ENCODE measurements at regions not wholly inside any gene's neighbourhood (a gene's known extent, or its start where the extent isn't known, plus 50 kb on each side); places are given as distances from the start of the nearest gene placed in this dataset.

DNA sequence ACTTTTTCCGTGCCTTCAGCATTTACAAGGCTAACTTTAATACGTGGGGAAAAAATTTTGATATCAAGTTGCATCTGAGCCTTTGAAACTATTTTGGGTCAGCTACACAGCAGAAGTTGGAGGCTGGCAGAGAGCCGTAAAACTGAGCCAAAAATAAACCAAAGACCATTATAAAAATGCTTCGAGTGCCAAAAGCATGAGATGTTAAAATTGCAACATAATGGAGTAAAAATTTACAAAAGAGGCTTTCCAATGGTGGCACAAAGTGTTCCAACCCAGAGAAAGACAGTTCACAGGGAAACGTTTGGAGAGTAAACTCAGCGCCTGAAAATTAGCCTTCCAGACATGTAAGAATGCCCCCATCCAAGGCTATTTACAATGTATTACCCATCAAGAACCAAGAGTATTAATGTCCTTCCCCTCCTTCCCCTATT, 190.3 kb downstream of the TLE1 start:
- H3K4me2 ChIP-seq: no peak overlapping the region

DNA sequence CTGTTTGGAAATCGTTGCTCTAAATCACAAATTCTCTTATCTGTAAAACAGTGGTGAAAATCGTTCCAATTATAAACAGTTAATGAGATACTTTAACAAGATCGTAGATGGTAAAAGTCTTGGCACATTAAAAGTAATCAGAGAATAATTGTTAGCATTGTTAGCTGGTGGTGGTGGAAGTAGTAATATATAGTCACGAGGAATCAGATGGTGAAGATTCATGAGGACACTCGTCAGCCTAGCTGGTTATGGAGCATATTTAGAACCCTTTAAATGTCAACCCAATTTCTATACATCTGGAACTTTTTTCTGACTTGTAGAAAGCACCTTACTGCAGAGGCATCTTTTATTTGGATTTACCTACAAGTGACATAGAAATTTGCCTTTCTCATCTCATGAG, 190.8 kb downstream of the TLE1 start:
- no peaks in the 10 kb centered on the region for H3K79me2 ChIP-seq (ENCODE audit: low read depth)
- H3K36me3 ChIP-seq: no peaks in the 10 kb centered on the region
- H3K9ac ChIP-seq: no peak overlapping the region
- H2AFZ ChIP-seq (replicated peaks): no peak overlapping the region
- no peaks in the 10 kb centered on the region for H4K20me1 ChIP-seq (ENCODE audit: low read depth)
- Mint-ChIP-seq H3K27ac (no peak overlapping the region), H3K4me1 (no peaks in the 10 kb centered on the region), H3K4me3 (no peak overlapping the region), H3K36me3 (no peaks in the 10 kb centered on the region), H3K9me3 (peaks cover 2% of the 10 kb centered on the region), H3K27me3 (ENCODE audit: insufficient read depth, low read depth) (peaks cover 12% of the 10 kb centered on the region)
- no peaks in the 10 kb centered on the region for H3F3A ChIP-seq (ENCODE audit: low read depth)
- H3K4me1 ChIP-seq: no peaks in the 10 kb centered on the region
- H3K9me3 ChIP-seq (ENCODE audit: low read depth): no peaks in the 10 kb centered on the region
- no peak overlapping the region for H3K27ac ChIP-seq
- H3K4me2 ChIP-seq: no peak overlapping the region
- TF ChIP-seq EZH2phosphoT487 (IDR thresholded peaks at IDR 0.05) (no peak), EZH2 (IDR thresholded peaks at IDR 0.05) (no peak)
- TF ChIP-seq, protein P1, sequence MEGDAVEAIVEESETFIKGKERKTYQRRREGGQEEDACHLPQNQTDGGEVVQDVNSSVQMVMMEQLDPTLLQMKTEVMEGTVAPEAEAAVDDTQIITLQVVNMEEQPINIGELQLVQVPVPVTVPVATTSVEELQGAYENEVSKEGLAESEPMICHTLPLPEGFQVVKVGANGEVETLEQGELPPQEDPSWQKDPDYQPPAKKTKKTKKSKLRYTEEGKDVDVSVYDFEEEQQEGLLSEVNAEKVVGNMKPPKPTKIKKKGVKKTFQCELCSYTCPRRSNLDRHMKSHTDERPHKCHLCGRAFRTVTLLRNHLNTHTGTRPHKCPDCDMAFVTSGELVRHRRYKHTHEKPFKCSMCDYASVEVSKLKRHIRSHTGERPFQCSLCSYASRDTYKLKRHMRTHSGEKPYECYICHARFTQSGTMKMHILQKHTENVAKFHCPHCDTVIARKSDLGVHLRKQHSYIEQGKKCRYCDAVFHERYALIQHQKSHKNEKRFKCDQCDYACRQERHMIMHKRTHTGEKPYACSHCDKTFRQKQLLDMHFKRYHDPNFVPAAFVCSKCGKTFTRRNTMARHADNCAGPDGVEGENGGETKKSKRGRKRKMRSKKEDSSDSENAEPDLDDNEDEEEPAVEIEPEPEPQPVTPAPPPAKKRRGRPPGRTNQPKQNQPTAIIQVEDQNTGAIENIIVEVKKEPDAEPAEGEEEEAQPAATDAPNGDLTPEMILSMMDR (IDR thresholded peaks at IDR 0.05): no peak
- DNase-seq (ENCODE audit: low spot score): no peak
- H3K27me3 ChIP-seq: no peaks in the 10 kb centered on the region
- no peak overlapping the region for H3K4me3 ChIP-seq

More for the DNA sequence above, 190.3 kb downstream of the TLE1 start:
- H3K4me1 ChIP-seq: no peaks in the 10 kb centered on the region
- TF ChIP-seq EZH2 (IDR thresholded peaks at IDR 0.05): no peak
- no peak for TF ChIP-seq EZH2phosphoT487 (IDR thresholded peaks at IDR 0.05)
- TF ChIP-seq, protein P1 (IDR thresholded peaks at IDR 0.05): no peak
- H3K27ac ChIP-seq: no peak overlapping the region
- H3K79me2 ChIP-seq (ENCODE audit: low read depth): no peaks in the 10 kb centered on the region
- H3K4me1 Mint-ChIP-seq: no peaks in the 10 kb centered on the region
- H3K36me3 Mint-ChIP-seq: no peaks in the 10 kb centered on the region
- H3K9ac ChIP-seq: no peak overlapping the region
- no peaks in the 10 kb centered on the region for H3K9me3 ChIP-seq (ENCODE audit: low read depth)
- no peak overlapping the region for H3K4me3 ChIP-seq
- peaks cover 2% of the 10 kb centered on the region for H3K9me3 Mint-ChIP-seq
- H3K36me3 ChIP-seq: no peaks in the 10 kb centered on the region
- H2AFZ ChIP-seq (replicated peaks): no peak overlapping the region
- H4K20me1 ChIP-seq (ENCODE audit: low read depth): no peaks in the 10 kb centered on the region
- H3K4me3 Mint-ChIP-seq: no peak overlapping the region
- H3F3A ChIP-seq (ENCODE audit: low read depth): no peaks in the 10 kb centered on the region
- H3K27me3 Mint-ChIP-seq (ENCODE audit: insufficient read depth, low read depth): peaks cover 12% of the 10 kb centered on the region
- no peaks in the 10 kb centered on the region for H3K27me3 ChIP-seq
- DNase-seq (ENCODE audit: low spot score): no peak
- H3K27ac Mint-ChIP-seq: no peak overlapping the region

DNA sequence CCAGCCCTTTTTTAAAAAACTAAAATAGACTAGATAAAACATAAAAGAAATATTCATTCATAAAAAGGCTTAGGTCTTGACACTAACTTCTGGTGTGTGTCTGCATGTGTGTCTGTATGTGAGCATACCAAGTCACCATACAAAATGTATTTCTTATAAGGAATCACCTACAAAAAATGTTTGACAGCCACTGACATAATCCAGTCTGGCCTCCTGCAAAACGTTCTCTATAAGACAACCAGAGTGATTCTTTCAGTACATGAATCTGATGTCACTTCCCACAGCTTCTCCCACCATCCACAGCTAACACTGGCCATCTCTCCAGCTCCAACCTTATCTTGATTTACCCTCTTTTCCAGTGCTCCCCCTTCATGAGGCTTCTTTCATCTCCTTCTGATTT, 192.3 kb downstream of the TLE1 start:
- Histone ChIP-seq H3K36me3 (no peaks in the 10 kb centered on the region), H3K9ac (no peak overlapping the region), H3K9me3 (ENCODE audit: low read depth) (no peaks in the 10 kb centered on the region), H3K27me3 (no peaks in the 10 kb centered on the region), H2AFZ (replicated peaks) (no peak overlapping the region), H3K27ac (no peak overlapping the region), H3F3A (ENCODE audit: low read depth) (no peaks in the 10 kb centered on the region), H3K4me1 (no peaks in the 10 kb centered on the region), H3K79me2 (ENCODE audit: low read depth) (no peaks in the 10 kb centered on the region), H4K20me1 (ENCODE audit: low read depth) (no peaks in the 10 kb centered on the region), H3K4me3 (no peak overlapping the region), H3K4me2 (no peak overlapping the region)
- DNase-seq (ENCODE audit: low spot score): no peak
- no peaks in the 10 kb centered on the region for H3K36me3 Mint-ChIP-seq
- no peak overlapping the region for H3K27ac Mint-ChIP-seq
- H3K4me1 Mint-ChIP-seq: no peaks in the 10 kb centered on the region
- no peak overlapping the region for H3K4me3 Mint-ChIP-seq
- peaks cover 8% of the 10 kb centered on the region for H3K27me3 Mint-ChIP-seq (ENCODE audit: insufficient read depth, low read depth)
- TF ChIP-seq, protein P1 (IDR thresholded peaks at IDR 0.05): no peak
- TF ChIP-seq EZH2 (IDR thresholded peaks at IDR 0.05) (no peak), EZH2phosphoT487 (IDR thresholded peaks at IDR 0.05) (no peak)
- H3K9me3 Mint-ChIP-seq: peaks cover 2% of the 10 kb centered on the region

Data from neural progenitor cell (in vitro differentiated cells).